Astrocyte of the spinal cord (primary cell): ENCODE measurements at regions not wholly inside any gene's neighbourhood (a gene's known extent, or its start where the extent isn't known, plus 50 kb on each side); places are given as distances from the start of the nearest gene placed in this dataset.

ENCODE experiments used
- DNase-seq: peaks from one replicate; pipeline ENCODE4 v3.0.0; 2011; ENCODE audit warnings: low read depth, low spot score
- H3K4me3 ChIP-seq: 2 replicates; pipeline ENCODE4 v1.5.1; 2011; ENCODE audit warnings: low read depth, mild to moderate bottlenecking, low read length, moderate library complexity
- CTCF ChIP-seq: IDR thresholded peaks from 2 replicates; pipeline ENCODE4 v1.5.1; 2012; ENCODE audit warnings: low read depth, mild to moderate bottlenecking, low read length, inconsistent platforms
- in situ Hi-C: cut with HindIII; loops from 2 replicates; pipeline ENCODE4 v1.10.0; 2017; ENCODE audit warnings: low sequenced_read_pairs

- peak; percentile 2 for DNase-seq
Measured at GRCh38 chr2:767440-767839, 90.2 kb upstream of the TMEM18 start.

DNA sequence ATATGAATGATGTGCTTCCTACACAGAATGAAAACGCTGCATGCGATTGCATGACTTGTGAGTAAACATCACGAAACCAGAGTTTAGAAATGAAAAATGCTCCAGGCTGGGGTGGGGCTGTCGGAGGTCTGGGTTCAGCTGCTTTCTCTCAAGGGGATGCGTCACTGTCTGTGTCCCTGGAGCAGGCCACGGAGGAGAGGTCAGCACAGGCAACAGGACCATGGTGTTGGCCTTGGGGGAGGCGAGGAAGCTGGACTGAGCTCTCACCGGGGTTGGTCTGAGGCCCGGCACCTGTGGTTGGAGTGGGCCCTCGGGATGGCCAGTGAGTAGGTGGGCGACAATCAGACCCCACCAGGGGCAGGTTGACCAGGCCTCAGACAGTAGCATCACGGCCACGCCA lies 89.0 kb upstream of the TMEM18 start:
- no peak for DNase-seq
- H3K4me3 ChIP-seq = no peak overlapping the region
- in situ Hi-C loops = no loop called here
- no peak for TF ChIP-seq CTCF

More at GRCh38 chr2:767440-767839, 90.2 kb upstream of the TMEM18 start:
- no peak for TF ChIP-seq CTCF
- no peak overlapping the region for H3K4me3 ChIP-seq
- in situ Hi-C loops = no loop called here

DNA sequence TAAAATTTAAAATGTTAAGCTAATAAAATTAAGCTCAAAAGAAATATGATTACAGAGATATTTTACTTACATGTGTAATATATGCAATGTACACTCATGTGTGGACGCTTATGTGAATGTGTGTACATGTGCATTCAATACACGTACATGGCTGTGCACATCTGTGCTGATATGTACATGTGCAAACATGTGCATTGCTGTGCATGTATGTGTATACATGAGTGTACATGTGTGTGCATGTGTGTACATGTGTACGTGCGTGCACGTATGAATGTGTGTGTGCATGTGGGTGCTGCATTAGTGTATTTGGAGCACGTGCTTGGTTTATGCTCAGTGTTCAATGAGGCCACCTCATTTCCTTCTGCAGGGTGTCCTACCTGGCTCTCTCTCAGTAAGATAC lies 88.2 kb upstream of the TMEM18 start:
- DNase-seq = no peak
- in situ Hi-C loops = no loop called here
- no peak overlapping the region for H3K4me3 ChIP-seq
- TF ChIP-seq CTCF = no peak

DNA sequence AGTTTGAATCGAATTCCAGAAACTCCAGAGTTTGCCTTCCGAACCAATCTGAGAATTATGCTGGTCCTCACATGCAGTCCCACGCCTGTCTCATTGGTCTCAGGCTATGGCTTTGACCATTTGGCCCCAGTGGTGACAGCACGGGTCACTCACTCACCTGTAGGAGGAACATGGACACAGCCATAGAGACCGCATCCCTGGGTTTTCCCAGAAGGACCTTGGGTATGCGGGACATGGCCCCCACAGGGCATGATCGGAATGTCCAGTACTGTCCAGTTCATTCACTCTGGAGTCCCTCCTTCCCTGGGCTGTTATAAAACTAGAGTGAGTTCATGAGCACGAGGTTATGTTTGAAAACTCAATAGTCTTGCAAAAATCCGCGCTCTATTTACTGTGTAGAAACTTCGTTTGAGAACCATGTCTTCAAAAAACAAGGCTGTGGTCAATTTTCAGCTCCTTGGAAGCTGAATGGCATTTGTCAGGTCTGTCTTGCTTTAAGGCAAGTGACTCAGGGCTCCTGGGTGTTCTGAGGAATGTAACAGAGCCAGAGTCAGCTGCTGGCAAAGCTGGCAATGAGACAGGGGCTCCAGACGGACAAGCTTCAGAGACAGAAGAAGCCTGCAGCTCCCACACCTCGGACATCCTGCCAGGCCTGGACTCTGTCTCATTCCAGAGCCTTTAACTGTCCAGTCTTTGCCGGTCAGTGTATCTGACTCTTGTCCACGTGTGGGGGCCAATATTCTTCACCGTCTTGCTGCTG lies 86.7 kb upstream of the TMEM18 start:
- H3K4me3 ChIP-seq = no peak overlapping the region
- TF ChIP-seq CTCF = no peak
- in situ Hi-C loops = no loop called here
- DNase-seq = no peak

- H3K4me3 ChIP-seq = no peak overlapping the region
- in situ Hi-C loops = no loop called here
- no peak for TF ChIP-seq CTCF
- no peak for DNase-seq
Measured at GRCh38 chr2:762646-763045, 85.4 kb upstream of the TMEM18 start.

DNA sequence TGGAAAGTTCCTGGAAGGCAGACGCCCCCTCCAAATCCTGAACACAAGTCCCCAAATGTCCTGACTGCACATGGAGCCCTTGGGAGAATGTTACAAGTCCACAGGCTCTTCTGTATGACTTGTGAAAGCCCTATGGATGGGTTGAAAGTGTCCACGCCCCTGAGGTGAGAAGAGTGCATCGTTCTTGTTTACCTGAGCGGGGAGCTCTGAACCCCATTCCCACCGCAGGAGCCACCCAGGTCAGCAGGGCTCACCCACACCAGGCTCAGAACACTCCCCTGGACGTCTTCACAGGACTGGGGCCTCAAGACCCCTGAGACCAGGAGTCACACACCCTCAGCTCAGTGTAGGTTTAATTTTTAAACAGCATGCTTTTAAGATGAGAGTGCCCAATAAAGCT lies 84.2 kb upstream of the TMEM18 start:
- no peak for TF ChIP-seq CTCF
- no peak for DNase-seq
- in situ Hi-C loops = no loop called here
- no peak overlapping the region for H3K4me3 ChIP-seq
